Smooth muscle cell (in vitro differentiated cells): ENCODE measurements at regions not wholly inside any gene's neighbourhood (a gene's known extent, or its start where the extent isn't known, plus 50 kb on each side); places are given as distances from the start of the nearest gene placed in this dataset.

ENCODE experiments used
- DNase-seq: peaks from one replicate; lab custom pipeline; 2025; ENCODE audit not compliant: unreplicated experiment; lab: John Stamatoyannopoulos, UW
- H2AFZ ChIP-seq: fragments of 200-600 bp; sonication (generic); 2 replicates; pipeline ENCODE4 v1.6.0; 2016; ENCODE audit warnings: antibody characterized with exemption, low read depth, mild to moderate bottlenecking
- H3F3A ChIP-seq: fragments of 200-600 bp; sonication (generic); 2 replicates; pipeline ENCODE4 v1.6.0; 2017; ENCODE audit warnings: antibody characterized with exemption, low read depth
- H3K27ac ChIP-seq: fragments of 200-600 bp; sonication (generic); 2 replicates; pipeline ENCODE4 v1.5.1; 2016; ENCODE audit warnings: low read depth, mild to moderate bottlenecking
- H3K27me3 ChIP-seq: fragments of 200-600 bp; sonication (generic); 2 replicates; pipeline ENCODE4 v1.6.1; 2016; ENCODE audit warnings: low read depth, mild to moderate bottlenecking
- H3K36me3 ChIP-seq: fragments of 200-600 bp; sonication (generic); 2 replicates; pipeline ENCODE4 v1.5.1; 2016; ENCODE audit warnings: low read depth
- H3K4me1 ChIP-seq: fragments of 200-600 bp; sonication (generic); 2 replicates; pipeline ENCODE4 v1.5.1; 2016; ENCODE audit warnings: low read depth
- H3K4me2 ChIP-seq: fragments of 200-600 bp; sonication (generic); 2 replicates; pipeline ENCODE4 v1.6.0; 2016; ENCODE audit warnings: mild to moderate bottlenecking
- H3K4me3 ChIP-seq: fragments of 200-600 bp; sonication (generic); 2 replicates; pipeline ENCODE4 v1.5.1; 2016; ENCODE audit warnings: mild to moderate bottlenecking
- H3K79me2 ChIP-seq: fragments of 200-600 bp; sonication (generic); 2 replicates; pipeline ENCODE4 v1.6.0; 2016; ENCODE audit warnings: low read depth, mild to moderate bottlenecking
- H3K9ac ChIP-seq: fragments of 200-600 bp; sonication (generic); 2 replicates; pipeline ENCODE4 v1.6.0; 2016; ENCODE audit warnings: low read depth
- H3K9me3 ChIP-seq: fragments of 200-600 bp; sonication (generic); replicated peaks from 2 replicates; pipeline ENCODE4 v1.5.1; 2016; ENCODE audit warnings: low read depth
- H4K20me1 ChIP-seq: fragments of 200-600 bp; sonication (generic); 2 replicates; pipeline ENCODE4 v1.6.0; 2016; ENCODE audit warnings: low read depth
- WGBS: methylation state at CpG from one replicate; pipeline ENCODE4 v1.1.7; 2016; ENCODE audit warnings: low lambda C conversion rate; 5-methylcytosine and 5-hydroxymethylcytosine counted together
- TF ChIP-seq, protein P1 (sequence below): fragments of 200-600 bp; sonication (generic); IDR thresholded peaks from 2 replicates; pipeline ENCODE4 v1.5.1; 2017; ENCODE audit warnings: borderline replicate concordance, mild to moderate bottlenecking, antibody characterized with exemption; ENCODE audit not compliant: insufficient read depth, poor library complexity, severe bottlenecking

DNA sequence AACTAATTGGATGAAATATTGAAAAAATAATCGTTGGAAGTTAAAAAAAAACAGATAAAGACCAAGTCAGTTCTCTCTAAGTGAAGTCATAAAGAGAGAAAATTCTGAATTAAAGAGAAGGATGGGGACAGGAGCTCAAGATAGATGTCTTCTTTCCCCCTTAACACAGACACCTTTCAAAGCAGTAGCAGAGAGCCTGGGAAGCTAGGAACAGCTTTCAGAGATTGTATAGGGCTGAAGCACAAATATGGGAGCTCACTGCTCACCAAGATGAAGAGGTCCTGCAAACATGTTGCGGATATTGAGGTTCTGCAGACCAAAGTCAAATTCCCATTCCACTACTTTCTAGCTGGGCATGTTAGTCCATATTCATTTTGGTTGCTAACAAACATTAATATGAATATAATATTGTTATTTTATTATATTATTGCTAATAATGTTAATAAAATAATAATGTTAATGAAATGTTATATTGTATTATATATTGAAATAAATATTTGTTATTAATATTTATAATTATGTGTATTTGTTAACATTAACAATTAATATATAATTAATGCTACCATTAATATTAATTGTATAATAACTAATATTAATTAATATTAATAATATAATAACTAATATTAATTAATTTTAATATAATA is 319.1 kb downstream of the OXSM start:
- no peak overlapping the region for H2AFZ ChIP-seq
- H3K9ac ChIP-seq = no peak overlapping the region
- DNase-seq = no peak
- H4K20me1 ChIP-seq = no peaks in the 10 kb centered on the region
- no peaks in the 10 kb centered on the region for H3K27me3 ChIP-seq
- no peak overlapping the region for H3K4me3 ChIP-seq
- no peak overlapping the region for H3K27ac ChIP-seq
- no peaks in the 10 kb centered on the region for H3K4me1 ChIP-seq
- H3K9me3 ChIP-seq = no peaks in the 10 kb centered on the region
- WGBS = 88% methylated on average over 2 of the region's 2 CpGs
- no peaks in the 10 kb centered on the region for H3F3A ChIP-seq
- no peaks in the 10 kb centered on the region for H3K36me3 ChIP-seq
- TF ChIP-seq, protein P1, sequence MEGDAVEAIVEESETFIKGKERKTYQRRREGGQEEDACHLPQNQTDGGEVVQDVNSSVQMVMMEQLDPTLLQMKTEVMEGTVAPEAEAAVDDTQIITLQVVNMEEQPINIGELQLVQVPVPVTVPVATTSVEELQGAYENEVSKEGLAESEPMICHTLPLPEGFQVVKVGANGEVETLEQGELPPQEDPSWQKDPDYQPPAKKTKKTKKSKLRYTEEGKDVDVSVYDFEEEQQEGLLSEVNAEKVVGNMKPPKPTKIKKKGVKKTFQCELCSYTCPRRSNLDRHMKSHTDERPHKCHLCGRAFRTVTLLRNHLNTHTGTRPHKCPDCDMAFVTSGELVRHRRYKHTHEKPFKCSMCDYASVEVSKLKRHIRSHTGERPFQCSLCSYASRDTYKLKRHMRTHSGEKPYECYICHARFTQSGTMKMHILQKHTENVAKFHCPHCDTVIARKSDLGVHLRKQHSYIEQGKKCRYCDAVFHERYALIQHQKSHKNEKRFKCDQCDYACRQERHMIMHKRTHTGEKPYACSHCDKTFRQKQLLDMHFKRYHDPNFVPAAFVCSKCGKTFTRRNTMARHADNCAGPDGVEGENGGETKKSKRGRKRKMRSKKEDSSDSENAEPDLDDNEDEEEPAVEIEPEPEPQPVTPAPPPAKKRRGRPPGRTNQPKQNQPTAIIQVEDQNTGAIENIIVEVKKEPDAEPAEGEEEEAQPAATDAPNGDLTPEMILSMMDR = no peak
- H3K4me2 ChIP-seq = no peak overlapping the region
- H3K79me2 ChIP-seq = no peaks in the 10 kb centered on the region

DNA sequence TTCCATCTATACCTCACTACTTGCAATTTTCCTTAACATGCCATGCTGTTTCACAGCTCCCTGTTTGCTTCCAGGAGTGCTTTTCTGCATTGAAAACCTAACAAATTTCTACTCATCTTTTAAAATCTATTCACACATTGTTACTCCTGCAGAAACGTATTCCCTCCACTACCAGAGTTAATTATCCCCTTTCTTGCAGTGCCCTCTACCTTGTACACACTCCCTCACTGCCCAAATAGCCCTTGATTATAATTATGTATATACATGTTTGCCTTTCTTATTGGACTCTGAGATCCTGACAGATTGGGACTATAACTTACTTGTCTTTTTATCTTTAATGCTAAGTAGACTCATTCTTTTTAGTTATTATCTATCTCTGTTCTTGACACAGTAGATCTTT is 325.0 kb downstream of the OXSM start:
- Histone ChIP-seq H3K4me2 (no peak overlapping the region), H3F3A (no peaks in the 10 kb centered on the region), H3K36me3 (no peaks in the 10 kb centered on the region), H2AFZ (no peak overlapping the region), H4K20me1 (no peaks in the 10 kb centered on the region), H3K79me2 (no peaks in the 10 kb centered on the region), H3K4me3 (no peak overlapping the region), H3K9ac (no peak overlapping the region), H3K27ac (no peak overlapping the region), H3K27me3 (no peaks in the 10 kb centered on the region), H3K4me1 (no peaks in the 10 kb centered on the region), H3K9me3 (no peaks in the 10 kb centered on the region)
- no peak for DNase-seq
- TF ChIP-seq, protein P1 = no peak
- WGBS = 85% methylated on average over 1 of the region's 1 CpG

DNA sequence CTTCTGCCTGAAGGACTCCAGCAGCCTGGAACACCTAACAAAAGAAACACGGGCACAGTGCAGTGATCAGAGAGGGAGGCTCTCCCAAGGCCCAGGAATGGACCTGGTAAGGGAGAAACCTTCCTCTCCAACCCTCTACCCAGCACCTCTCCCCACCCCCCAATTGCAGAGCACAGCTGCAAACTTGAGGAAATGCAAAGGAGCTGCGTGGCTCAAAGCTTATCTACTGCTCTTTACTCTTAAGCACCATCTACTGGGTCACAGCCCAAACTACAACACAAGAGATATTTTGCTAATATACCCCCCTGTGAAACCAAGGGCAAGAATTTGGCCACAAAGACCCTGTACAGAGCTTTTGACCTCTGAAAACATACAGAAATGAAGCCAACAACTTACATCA is 328.3 kb downstream of the OXSM start:
- TF ChIP-seq, protein P1 = peak; percentile 36
- H3K4me2 ChIP-seq = no peak overlapping the region
- WGBS = 47% methylated on average over 2 of the region's 2 CpGs

DNA sequence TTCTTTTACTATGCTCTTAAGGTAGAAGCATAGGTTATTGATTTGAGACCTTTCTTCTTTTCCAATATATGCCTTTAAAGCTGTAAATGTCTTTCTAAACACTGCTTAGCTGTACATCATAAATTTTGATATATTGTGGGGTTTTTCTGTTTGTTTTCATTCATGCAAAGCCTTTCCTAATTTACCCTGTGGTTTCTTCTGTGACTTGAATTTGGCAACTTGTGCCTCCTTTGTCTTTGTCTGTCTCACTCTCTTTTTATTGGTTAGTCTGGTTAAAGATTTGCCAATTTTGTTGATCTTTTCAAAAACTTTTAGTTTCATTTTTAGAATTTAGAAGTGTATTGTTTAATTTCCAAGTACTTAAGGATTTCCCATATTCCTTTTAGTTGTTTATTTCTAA is 343.1 kb downstream of the OXSM start:
- Histone ChIP-seq H3K36me3 (no peaks in the 10 kb centered on the region), H4K20me1 (no peaks in the 10 kb centered on the region), H3F3A (no peaks in the 10 kb centered on the region), H3K27ac (no peak overlapping the region), H2AFZ (no peak overlapping the region), H3K27me3 (no peaks in the 10 kb centered on the region), H3K9ac (no peak overlapping the region), H3K4me3 (no peak overlapping the region), H3K79me2 (no peaks in the 10 kb centered on the region), H3K9me3 (no peaks in the 10 kb centered on the region), H3K4me2 (no peak overlapping the region), H3K4me1 (no peaks in the 10 kb centered on the region)
- no peak for DNase-seq
- TF ChIP-seq, protein P1 = no peak

More for the DNA sequence above, 328.3 kb downstream of the OXSM start:
- Histone ChIP-seq H3K4me3 (no peak overlapping the region), H3K9me3 (no peaks in the 10 kb centered on the region), H3F3A (no peaks in the 10 kb centered on the region), H3K36me3 (no peaks in the 10 kb centered on the region), H3K4me1 (no peaks in the 10 kb centered on the region), H2AFZ (no peak overlapping the region), H3K79me2 (no peaks in the 10 kb centered on the region), H3K27me3 (no peaks in the 10 kb centered on the region), H4K20me1 (no peaks in the 10 kb centered on the region), H3K27ac (no peak overlapping the region), H3K9ac (no peak overlapping the region)
- DNase-seq = no peak
